A549 (cell line): ENCODE measurements at regions not wholly inside any gene's neighbourhood (a gene's known extent, or its start where the extent isn't known, plus 50 kb on each side); places are given as distances from the start of the nearest gene placed in this dataset.

Experiments
- ATAC-seq, 2 experiments: fragments of 200-7000 bp in 1 of 2; fragments of >200 bp in 1 of 2; cut with Nextera tagmentation in 1 of 2; cut with Tn5 transposase in 1 of 2; 3 replicates each; pipeline versions ENCODE4 v1.8.0 to v1.9.1; 2018 to 2020; ENCODE audit warnings: mild to moderate bottlenecking in 1 of 2, moderate library complexity in 1 of 2
- CTCF ChIA-PET: fragments of 300-600 bp; sonication (Branson Sonifier 250); formaldehyde crosslinking; extraction: SDS; loops from one replicate; lab custom pipeline; 2021; ENCODE audit warnings: antibody characterized with exemption, inconsistent platforms; lab: Yijun Ruan, JAX
- POLR2A ChIA-PET: fragments of 350-600 bp; formaldehyde crosslinking; extraction: SDS; loops from one replicate; lab custom pipeline; 2021; ENCODE audit warnings: antibody characterized with exemption, inconsistent platforms; lab: Yijun Ruan, JAX
- DNase-seq, 2 experiments: peaks; one replicate each; pipeline versions ENCODE4 v3.0.0 to v3.0.0-alpha.2; 2011 to 2016; ENCODE audit warnings: low read depth in 1 of 2, low spot score in 1 of 2
- FAIRE-seq: peaks from 2 replicates; lab custom pipeline; 2011; peaks lifted over from hg19 to GRCh38; lab: Jason Lieb, UNC
- H3K27ac ChIP-seq, 2 experiments: fragments of >200 bp; sonication (Bioruptor Twin); formaldehyde crosslinking; 3 replicates each; pipeline ENCODE4 v1.5.1; 2016 to 2017
- H3K4me1 ChIP-seq: fragments of >200 bp; sonication (Bioruptor Twin); formaldehyde crosslinking; 3 replicates; pipeline ENCODE4 v1.6.1; 2016
- H3K4me2 ChIP-seq: fragments of >200 bp; sonication (Bioruptor Twin); formaldehyde crosslinking; 3 replicates; pipeline ENCODE4 v1.6.1; 2016
- H3K4me3 ChIP-seq: fragments of >200 bp; sonication (Bioruptor Twin); formaldehyde crosslinking; 3 replicates; pipeline ENCODE4 v1.5.1; 2016
- H3K9me3 ChIP-seq: fragments of >200 bp; sonication (Bioruptor Twin); formaldehyde crosslinking; 3 replicates; pipeline ENCODE4 v1.6.1; 2016
- ATOH8 ChIP-seq: fragments of 250-450 bp; sonication (Bioruptor Pico); IDR thresholded peaks from 2 replicates; pipeline ENCODE4 v1.5.0; 2020; ENCODE audit warnings: low read depth, mild to moderate bottlenecking, moderate library complexity
- BCL3 ChIP-seq: fragments of >200 bp; sonication (Bioruptor Twin); formaldehyde crosslinking; IDR thresholded peaks from 3 replicates; pipeline ENCODE4 v1.6.1; 2016
- CBX2 ChIP-seq: fragments of 200-600 bp; sonication (generic); IDR thresholded peaks from 2 replicates; pipeline ENCODE4 v1.6.1; 2016; ENCODE audit warnings: low read depth, mild to moderate bottlenecking, borderline replicate concordance
- CEBPB ChIP-seq, 2 experiments: fragments of >200 bp in 1 of 2; sonication (Bioruptor Twin) in 1 of 2; formaldehyde crosslinking in 1 of 2; IDR thresholded peaks; 2 replicates each; pipeline ENCODE4 v1.6.1; 2012 to 2016
- CHD2 ChIP-seq: fragments of 150-350 bp; IDR thresholded peaks from 2 replicates; pipeline ENCODE4 v1.6.1; 2014; ENCODE audit warnings: low read length; ENCODE audit not compliant: partially characterized antibody
- CHD4 ChIP-seq: fragments of 200-600 bp; sonication (generic); IDR thresholded peaks from 2 replicates; pipeline ENCODE4 v1.6.1; 2016; ENCODE audit warnings: antibody characterized with exemption, mild to moderate bottlenecking, borderline replicate concordance
- E2F6 ChIP-seq: IDR thresholded peaks from 2 replicates; pipeline ENCODE4 v1.6.1; 2012; ENCODE audit warnings: low read depth, borderline replicate concordance
- EP300 ChIP-seq, 2 experiments: fragments of >200 bp; sonication (Bioruptor Twin); formaldehyde crosslinking; IDR thresholded peaks; 2 replicates in 1 of 2; 3 replicates in 1 of 2; pipeline ENCODE4 v1.6.1; 2016 to 2017
- ESRRA ChIP-seq: fragments of 150-350 bp; IDR thresholded peaks from 2 replicates; pipeline ENCODE4 v1.6.1; 2014; ENCODE audit warnings: mild to moderate bottlenecking, low read length, borderline replicate concordance
- FOXS1 ChIP-seq: fragments of 250-450 bp; sonication (Bioruptor Pico); IDR thresholded peaks from 2 replicates; pipeline ENCODE4 v1.5.0; 2020; ENCODE audit warnings: mild to moderate bottlenecking, moderate library complexity
- HMGXB4 ChIP-seq: fragments of 250-450 bp; sonication (Bioruptor Pico); IDR thresholded peaks from 2 replicates; pipeline ENCODE4 v1.5.0; 2021; ENCODE audit warnings: mild to moderate bottlenecking, moderate library complexity, borderline replicate concordance
- HOXB13 ChIP-seq: fragments of 250-450 bp; sonication (Bioruptor Pico); IDR thresholded peaks from 2 replicates; pipeline ENCODE4 v1.5.0; 2020; ENCODE audit warnings: low read depth, mild to moderate bottlenecking, moderate library complexity
- JUNB ChIP-seq: fragments of >200 bp; sonication (Bioruptor Twin); formaldehyde crosslinking; IDR thresholded peaks from 2 replicates; pipeline ENCODE4 v1.6.1; 2016
- NFE2L2 ChIP-seq: fragments of 150-350 bp; conservative IDR thresholded peaks from 2 replicates; pipeline ENCODE4 v1.6.1; 2014; ENCODE audit warnings: low read length
- NR3C1 ChIP-seq: fragments of >200 bp; sonication (Bioruptor Twin); formaldehyde crosslinking; IDR thresholded peaks from 3 replicates; pipeline ENCODE4 v1.6.1; 2017
- PBX3 ChIP-seq: IDR thresholded peaks from 2 replicates; pipeline ENCODE4 v1.6.1; 2012
- POLR2A ChIP-seq: IDR thresholded peaks from 2 replicates; pipeline ENCODE4 v1.6.1; 2012; ENCODE audit warnings: mild to moderate bottlenecking, low read length
- POLR2AphosphoS2 ChIP-seq: conservative IDR thresholded peaks from 2 replicates; pipeline ENCODE4 v1.6.1; 2012; ENCODE audit warnings: low read length, improper control_type of control experiment, inconsistent platforms
- RARB ChIP-seq: fragments of 250-450 bp; sonication (Bioruptor Pico); IDR thresholded peaks from 2 replicates; pipeline ENCODE4 v1.8.0; 2021; ENCODE audit warnings: mild to moderate bottlenecking, moderate library complexity
- RCOR1 ChIP-seq: fragments of 150-350 bp; IDR thresholded peaks from 2 replicates; pipeline ENCODE4 v1.6.1; 2014; ENCODE audit warnings: antibody characterized with exemption, low read length, low read depth
- RFX5 ChIP-seq: fragments of 450-650 bp; IDR thresholded peaks from 2 replicates; pipeline ENCODE4 v1.7.1; 2014; ENCODE audit warnings: antibody characterized with exemption, mild to moderate bottlenecking, moderate library complexity
- SMC3 ChIP-seq: fragments of >200 bp; sonication (Bioruptor Twin); formaldehyde crosslinking; IDR thresholded peaks from 3 replicates; pipeline ENCODE4 v1.6.1; 2018; ENCODE audit warnings: inconsistent platforms
- SREBF2 ChIP-seq: fragments of 450-650 bp; IDR thresholded peaks from 2 replicates; pipeline ENCODE4 v1.6.1; 2014; ENCODE audit warnings: mild to moderate bottlenecking, moderate library complexity
- TP53 ChIP-seq: fragments of 250-450 bp; sonication (Bioruptor Pico); IDR thresholded peaks from 2 replicates; pipeline ENCODE4 v1.5.0; 2021; ENCODE audit warnings: mild to moderate bottlenecking, moderate library complexity
- USF2 ChIP-seq: fragments of 450-650 bp; IDR thresholded peaks from 2 replicates; pipeline ENCODE4 v1.6.1; 2014; ENCODE audit warnings: antibody characterized with exemption
- ZC3H11A ChIP-seq: fragments of 450-650 bp; IDR thresholded peaks from 2 replicates; pipeline ENCODE4 v1.6.1; 2014; ENCODE audit warnings: antibody characterized with exemption, mild to moderate bottlenecking
- ZFP36 ChIP-seq: fragments of 450-650 bp; IDR thresholded peaks from 2 replicates; pipeline ENCODE4 v1.6.1; 2014; ENCODE audit warnings: borderline replicate concordance; ENCODE audit not compliant: partially characterized antibody
- ZNF302 ChIP-seq: fragments of 250-450 bp; sonication (Bioruptor Pico); IDR thresholded peaks from 2 replicates; pipeline ENCODE4 v1.9.0; 2021; ENCODE audit warnings: inconsistent platforms, mild to moderate bottlenecking, moderate library complexity
- ZSCAN20 ChIP-seq: fragments of 250-450 bp; sonication (Bioruptor Pico); IDR thresholded peaks from 2 replicates; pipeline ENCODE4 v1.8.0; 2022; ENCODE audit warnings: mild to moderate bottlenecking, moderate library complexity
- WGBS: methylation state at CpG from one replicate; pipeline ENCODE4 v1.1.6; 2017; ENCODE audit errors: missing lambda C conversion rate; 5-methylcytosine and 5-hydroxymethylcytosine counted together

- CTCF ChIA-PET, result interaction anchor here (0.6 to 12.3 kb wide), 62 partner anchors 8 to 650 kb away, joined by 3 to 173 read pairs (median 5); partner anchors contain the start of gene SLC6A6
- no peak overlapping the region for H3K4me2 ChIP-seq
- peaks cover 10% of the 10 kb centered on the region; the same call in 2 of the 3 replicates for H3K9me3 ChIP-seq
- DNase-seq (no peak), ATAC-seq (no peak; a peak in 1 of 6 replicates), FAIRE-seq (no peak)
- H3K4me1 ChIP-seq, result peaks cover 5% of the 10 kb centered on the region
- WGBS, result 17% methylated on average over 7 of the region's 7 CpGs
- no peak for TF ChIP-seq ZNF302 (CRISPR knock-in tag)
- TF ChIP-seq ESRRA, result no peak
- TF ChIP-seq USF2, result no peak
- no peak for TF ChIP-seq HMGXB4 (CRISPR knock-in tag)
- TF ChIP-seq TP53 (CRISPR knock-in tag), result no peak
- no peak for TF ChIP-seq POLR2AphosphoS2
- no peak for TF ChIP-seq ZC3H11A
- TF ChIP-seq BCL3, result no peak
- TF ChIP-seq HOXB13, result no peak
- no peak for TF ChIP-seq CHD2
- TF ChIP-seq CEBPB (IDR thresholded peaks at IDR 0.05), result no peak
- no peak for TF ChIP-seq POLR2A
- no peak for TF ChIP-seq ZFP36
- no peak for TF ChIP-seq E2F6
- TF ChIP-seq CBX2, result no peak
- no peak for TF ChIP-seq ZSCAN20 (CRISPR knock-in tag)
- TF ChIP-seq FOXS1 (CRISPR knock-in tag), result no peak
- TF ChIP-seq RFX5, result no peak
- no peak for TF ChIP-seq PBX3
- no peak for TF ChIP-seq ATOH8
- H3K4me3 ChIP-seq, result no peak overlapping the region
- no peak overlapping the region for H3K27ac ChIP-seq
- POLR2A ChIA-PET, result no interaction called here
Observed at GRCh38 chr3:14260463-14260862, 81.8 kb downstream of the LSM3 start.

- H3K4me1 ChIP-seq, result peaks cover 13% of the 10 kb centered on the region
- peak; percentile 87 to 90 for DNase-seq
- no peak for FAIRE-seq
- POLR2A ChIA-PET, result no interaction called here
- H3K27ac ChIP-seq, result no peak overlapping the region
- WGBS, result 10% methylated on average over 8 of the region's 8 CpGs
- CTCF ChIA-PET, result interaction anchor here (0.6 to 12.3 kb wide), 83 partner anchors 9 to 649 kb away, joined by 3 to 173 read pairs (median 4); partner anchors contain the start of gene SLC6A6
- peaks cover 10% of the 10 kb centered on the region; the same call in 2 of the 3 replicates for H3K9me3 ChIP-seq
- no peak overlapping the region for H3K4me3 ChIP-seq
- peak overlapping the region; percentile 43 for H3K4me2 ChIP-seq
- ATAC-seq, result peak; percentile 80 to 90
- TF ChIP-seq SMC3 (peak; percentile 95), RARB (no peak), TP53 (CRISPR knock-in tag) (no peak), USF2 (no peak), NFE2L2 (no peak), FOXS1 (CRISPR knock-in tag) (no peak), EP300 (IDR thresholded peaks at IDR 0.05) (no peak), RCOR1 (no peak), PBX3 (0 out of 2 replicates have a peak, but pooled peaks have one; percentile 13), SREBF2 (no peak), JUNB (no peak), CHD4 (no peak), NR3C1 (no peak)
Observed at GRCh38 chr3:14261229-14261628, 82.6 kb downstream of the LSM3 start.
